Endothelial cell of umbilical vein (primary cell): ENCODE measurements at regions not wholly inside any gene's neighbourhood (a gene's known extent, or its start where the extent isn't known, plus 50 kb on each side); places are given as distances from the start of the nearest gene placed in this dataset.

Experiments used
- BruUV-seq: library from RNA; stranded (reverse); fragments of 400-500 nt; replicated peaks from 2 replicates; lab custom pipeline; 2021; lab: Mats Ljungman, UMichigan
- CTCF ChIA-PET: fragments of 300-600, 350-600 bp; sonication (Branson Sonifier 250); formaldehyde crosslinking; loops from one replicate; lab custom pipeline; 2021; ENCODE audit warnings: antibody characterized with exemption, inconsistent platforms; lab: Charles Lee
- POLR2A ChIA-PET: fragments of 300-600, 350-600 bp; sonication (Branson Sonifier 250); formaldehyde crosslinking; loops from one replicate; lab custom pipeline; 2021; ENCODE audit warnings: antibody characterized with exemption, inconsistent platforms; lab: Charles Lee
- DNase-seq: peaks from one replicate; pipeline ENCODE4 v3.0.0-alpha.2; 2011; ENCODE audit warnings: low read depth, low spot score
- FAIRE-seq: peaks from 2 replicates; lab custom pipeline; 2011; peaks lifted over from hg19 to GRCh38; lab: Jason Lieb, UNC
- H2AFZ ChIP-seq: 2 replicates; pipeline ENCODE4 v1.6.0; 2012; ENCODE audit warnings: low read depth, low read length, control low read depth, inconsistent platforms
- H3K27ac ChIP-seq: 2 replicates; pipeline ENCODE4 v1.5.1; 2011; ENCODE audit warnings: low read depth, mild to moderate bottlenecking, control low read depth, low read length, moderate library complexity; ENCODE audit not compliant: insufficient read depth
- H3K27me3 ChIP-seq, 2 experiments: 2 replicates each; pipeline versions ENCODE4 v1.6.0 to v1.6.1; 2011; ENCODE audit warnings: low read length in 2 of 2, mixed read lengths in 1 of 2; ENCODE audit not compliant: control insufficient read depth in 2 of 2, insufficient read depth in 2 of 2
- H3K36me3 ChIP-seq, 2 experiments: 2 replicates in 1 of 2; 3 replicates in 1 of 2; pipeline ENCODE4 v1.5.1; 2011; ENCODE audit warnings: low read length in 2 of 2, mild to moderate bottlenecking in 1 of 2, moderate library complexity in 1 of 2; ENCODE audit not compliant: control insufficient read depth in 2 of 2, insufficient read depth in 2 of 2; ENCODE audit errors: extremely low read depth in 1 of 2
- H3K4me1 ChIP-seq: 3 replicates; pipeline ENCODE4 v1.5.1; 2011; ENCODE audit warnings: mild to moderate bottlenecking, low read length; ENCODE audit not compliant: control insufficient read depth, insufficient read depth; ENCODE audit errors: extremely low read depth
- H3K4me2 ChIP-seq: 2 replicates; pipeline ENCODE4 v1.6.1; 2011; ENCODE audit warnings: low read length, control low read depth, mixed read lengths; ENCODE audit not compliant: insufficient read depth
- H3K4me3 ChIP-seq, 3 experiments: fragments of 200-600 bp in 1 of 3; sonication (generic), shearing (Covaris generic) in 1 of 3; replicated peaks in 1 of 3; 2 replicates each; pipeline ENCODE4 v1.5.1; 2011 to 2016; ENCODE audit warnings: control low read depth in 3 of 3, low read length in 3 of 3, mild to moderate bottlenecking in 2 of 3, inconsistent platforms in 1 of 3, low read depth in 1 of 3, moderate library complexity in 1 of 3; ENCODE audit not compliant: insufficient read depth in 1 of 3
- H3K79me2 ChIP-seq: 2 replicates; pipeline ENCODE4 v1.6.0; 2012; ENCODE audit warnings: low read length, inconsistent platforms; ENCODE audit not compliant: control insufficient read depth, insufficient read depth
- H3K9ac ChIP-seq: replicated peaks from 2 replicates; pipeline ENCODE3; 2011; ENCODE audit warnings: low read length, control low read depth; ENCODE audit not compliant: insufficient read depth; ENCODE audit errors: extremely low read depth
- H3K9me1 ChIP-seq: replicated peaks from 3 replicates; pipeline ENCODE4 v1.6.0; 2011; ENCODE audit warnings: mild to moderate bottlenecking, low read length; ENCODE audit not compliant: control insufficient read depth, insufficient read depth; ENCODE audit errors: extremely low read depth
- H3K9me3 ChIP-seq: replicated peaks from 2 replicates; pipeline ENCODE4 v1.5.1; 2012; ENCODE audit warnings: low read length, inconsistent platforms; ENCODE audit not compliant: control insufficient read depth, insufficient read depth
- H4K20me1 ChIP-seq: replicated peaks from 2 replicates; pipeline ENCODE3; 2011; ENCODE audit warnings: mild to moderate bottlenecking, low read length; ENCODE audit not compliant: control insufficient read depth, insufficient read depth; ENCODE audit errors: extremely low read depth
- CTCF ChIP-seq, 2 donors: IDR thresholded peaks; 1 replicate in 1 of 2; 2 replicates in 1 of 2; pipeline ENCODE4 v1.5.1; 2011; ENCODE audit warnings: low read length in 2 of 2, mild to moderate bottlenecking in 2 of 2, moderate library complexity in 2 of 2, control low read depth in 1 of 2, inconsistent platforms in 1 of 2, low read depth in 1 of 2; ENCODE audit not compliant: insufficient read depth in 1 of 2; ENCODE audit errors: extremely low read depth in 1 of 2
- EZH2 ChIP-seq: IDR thresholded peaks from 2 replicates; pipeline ENCODE4 v1.6.1; 2012; ENCODE audit warnings: borderline replicate concordance, low read depth, mild to moderate bottlenecking, moderate library complexity, low read length, inconsistent platforms; ENCODE audit not compliant: severe bottlenecking
- FOS ChIP-seq: IDR thresholded peaks from 2 replicates; pipeline ENCODE4 v1.6.1; 2011; ENCODE audit warnings: mild to moderate bottlenecking, low read length, moderate library complexity, borderline replicate concordance; ENCODE audit not compliant: insufficient read depth
- GATA2 ChIP-seq: IDR thresholded peaks from 2 replicates; pipeline ENCODE4 v1.7.0; 2011; ENCODE audit warnings: low read depth, mild to moderate bottlenecking, moderate library complexity, mixed read lengths, low read length; ENCODE audit not compliant: insufficient read length, insufficient read depth
- JUN ChIP-seq: IDR thresholded peaks from 2 replicates; pipeline ENCODE4 v1.6.1; 2011; ENCODE audit warnings: borderline replicate concordance, low read depth; ENCODE audit not compliant: insufficient read length, insufficient read depth
- MAX ChIP-seq: IDR thresholded peaks from 2 replicates; pipeline ENCODE4 v1.6.1; 2011; ENCODE audit not compliant: insufficient read depth, insufficient read length
- MYC ChIP-seq: IDR thresholded peaks from one replicate; pipeline ENCODE4 v1.6.1; 2011; ENCODE audit warnings: mild to moderate bottlenecking, low read depth, low read length
- POLR2A ChIP-seq: IDR thresholded peaks from 2 replicates; pipeline ENCODE4 v1.6.1; 2012; ENCODE audit warnings: low read depth, mild to moderate bottlenecking, control low read depth, low read length
- POLR2AphosphoS5 ChIP-seq: IDR thresholded peaks from 2 replicates; pipeline ENCODE4 v1.6.1; 2012; ENCODE audit warnings: low read depth, mild to moderate bottlenecking, control low read depth, low read length, moderate library complexity; ENCODE audit not compliant: insufficient read depth
- dilution Hi-C: fragments of 300-500 bp; cut with MboI; formaldehyde crosslinking; loops from one replicate; pipeline ENCODE4 v1.15.0; 2019; ENCODE audit warnings: low sequenced_read_pairs; ENCODE audit not compliant: extremely low pct_ligation_motif_present
- intact Hi-C: fragments of 100-400 bp; cut with micrococcal nuclease; formaldehyde crosslinking; loops from one replicate; pipeline ENCODE4 v1.10.0; 2022

GRCh38 chr10:88023676-88024075 lies 160.3 kb downstream of the PTEN start:
- Histone ChIP-seq H3K4me1 (no peaks in the 10 kb centered on the region), H3K36me3 (no peaks in the 10 kb centered on the region), H2AFZ (no peak overlapping the region), H3K9me1 (no peaks in the 10 kb centered on the region), H3K27me3 (peaks cover 0 to 2% of the 10 kb centered on the region in 2 experiments), H3K9me3 (no peaks in the 10 kb centered on the region), H3K79me2 (no peaks in the 10 kb centered on the region), H3K4me3 (no peak overlapping the region), H3K27ac (no peak overlapping the region), H3K4me2 (no peak overlapping the region), H4K20me1 (no peaks in the 10 kb centered on the region), H3K9ac (no peak overlapping the region)
- ChIA-PET CTCF (no interaction called here), POLR2A (no interaction called here)
- dilution Hi-C loops (no loop called here), intact Hi-C loops (no loop called here)
- TF ChIP-seq MAX (no peak), POLR2AphosphoS5 (no peak), EZH2 (no peak), POLR2A (no peak), JUN (no peak), FOS (no peak), GATA2 (no peak), CTCF (IDR thresholded peaks at IDR 0.05; ENCODE audit: extremely low read depth in 1 of 2, insufficient read depth in 1 of 2, low read depth in 1 of 2, low read length in 2 of 2) (no peak), MYC (no peak)
- no TSS peak for BruUV-seq
- no peak for DNase-seq
- FAIRE-seq: no peak
